Activated naive CD4-positive, alpha-beta T cell treated with anti-CD3 and anti-CD28 coated beads, Interleukin-2, amount 50 U/mL, for 24 hours (primary cell): ENCODE measurements at regions not wholly inside any gene's neighbourhood (a gene's known extent, or its start where the extent isn't known, plus 50 kb on each side); places are given as distances from the start of the nearest gene placed in this dataset.

Source experiments
- H3K27ac Mint-ChIP-seq: one replicate; pipeline ENCODE4 v1.8.0; 2021; ENCODE audit warnings: mild to moderate bottlenecking, mixed read lengths
- H3K27me3 Mint-ChIP-seq: one replicate; pipeline ENCODE4 v1.8.0; 2021; ENCODE audit warnings: mixed read lengths
- H3K36me3 Mint-ChIP-seq: one replicate; pipeline ENCODE4 v1.8.0; 2021; ENCODE audit warnings: mixed read lengths
- H3K4me1 Mint-ChIP-seq: one replicate; pipeline ENCODE4 v1.8.0; 2021; ENCODE audit warnings: mixed read lengths
- H3K4me3 Mint-ChIP-seq: one replicate; pipeline ENCODE4 v1.8.0; 2021; ENCODE audit warnings: mild to moderate bottlenecking, mixed read lengths
- H3K9me3 Mint-ChIP-seq: one replicate; pipeline ENCODE4 v1.8.0; 2021; ENCODE audit warnings: mixed read lengths

- H3K36me3 Mint-ChIP-seq = no peaks in the 10 kb centered on the region
- H3K27me3 Mint-ChIP-seq = no peaks in the 10 kb centered on the region
- H3K4me3 Mint-ChIP-seq = peak overlapping the region; percentile 5
- peaks cover 40% of the 10 kb centered on the region for H3K4me1 Mint-ChIP-seq
- H3K9me3 Mint-ChIP-seq = no peaks in the 10 kb centered on the region
- peak overlapping the region; percentile 93 for H3K27ac Mint-ChIP-seq
Measured at GRCh38 chr2:46239175-46239846, 57.9 kb upstream of the EPAS1 start.

GRCh38 chr2:46239847-46240181 is 57.4 kb upstream of the EPAS1 start:
- Mint-ChIP-seq H3K4me1 (peaks cover 40% of the 10 kb centered on the region), H3K36me3 (no peaks in the 10 kb centered on the region), H3K27ac (peak overlapping the region; percentile 93), H3K27me3 (no peaks in the 10 kb centered on the region), H3K4me3 (no peak overlapping the region), H3K9me3 (no peaks in the 10 kb centered on the region)

DNA sequence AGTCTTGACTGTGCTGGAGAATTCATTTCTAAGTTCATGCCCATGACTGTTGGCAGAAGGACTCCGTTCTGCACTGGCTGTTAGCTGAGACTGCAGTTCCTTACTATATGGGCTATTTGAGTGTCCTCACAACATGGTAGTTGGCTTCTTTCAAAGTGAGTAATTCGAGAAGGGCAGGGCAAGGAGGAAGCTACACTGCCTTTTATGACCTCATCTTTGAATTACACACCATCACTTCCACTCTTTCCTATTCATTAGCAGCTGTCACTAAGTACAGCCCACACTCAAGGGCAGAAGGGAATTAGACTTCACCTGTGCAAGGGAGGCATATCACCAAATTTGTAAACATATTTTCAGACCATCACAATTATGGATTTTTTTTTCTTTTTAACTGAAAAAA is 55.9 kb upstream of the EPAS1 start:
- Mint-ChIP-seq H3K27ac (no peak overlapping the region), H3K36me3 (no peaks in the 10 kb centered on the region), H3K9me3 (no peaks in the 10 kb centered on the region), H3K4me1 (peaks cover 38% of the 10 kb centered on the region), H3K27me3 (no peaks in the 10 kb centered on the region), H3K4me3 (no peak overlapping the region)

GRCh38 chr2:46245869-46246268 is 51.3 kb upstream of the EPAS1 start:
- Mint-ChIP-seq H3K27me3 (no peaks in the 10 kb centered on the region), H3K27ac (no peak overlapping the region), H3K4me3 (no peak overlapping the region), H3K4me1 (no peaks in the 10 kb centered on the region), H3K9me3 (no peaks in the 10 kb centered on the region), H3K36me3 (no peaks in the 10 kb centered on the region)

- no peaks in the 10 kb centered on the region for H3K4me1 Mint-ChIP-seq
- no peaks in the 10 kb centered on the region for H3K36me3 Mint-ChIP-seq
- no peak overlapping the region for H3K27ac Mint-ChIP-seq
- H3K9me3 Mint-ChIP-seq = no peaks in the 10 kb centered on the region
- H3K4me3 Mint-ChIP-seq = no peak overlapping the region
- H3K27me3 Mint-ChIP-seq = no peaks in the 10 kb centered on the region
Measured at GRCh38 chr2:46246790-46247189, 50.4 kb upstream of the EPAS1 start.
